ENCODE measurements at regions not wholly inside any gene's neighbourhood (a gene's known extent, or its start where the extent isn't known, plus 50 kb on each side); places are given as distances from the start of the nearest gene placed in this dataset.

- DNase-seq, result no peak
These were observed 50.5 kb upstream of the CCL1 start for GRCh38 chr17:34413443-34414119.

- DNase-seq, result no peak
These were observed 50.0 kb upstream of the CCL1 start for GRCh38 chr17:34412965-34413441.

Data from activated CD4-positive, alpha-beta T cell treated with anti-CD3 and anti-CD28 coated beads, Interleukin-10, Interleukin-2, amounts not matched to agents 100 ng/mL and 50 ng/mL, durations not matched to agents 16 hours and 8 hours (primary cell).